Gastrocnemius medialis (tissue), 4 donors: ENCODE measurements at regions not wholly inside any gene's neighbourhood (a gene's known extent, or its start where the extent isn't known, plus 50 kb on each side); places are given as distances from the start of the nearest gene placed in this dataset.

ENCODE experiments used
- ATAC-seq, 2 donors: fragments of 150-250 bp; one replicate each; pipeline ENCODE4 v1.9.1; 2016
- DNase-seq, 2 donors: peaks; one replicate each; pipeline ENCODE4 v3.0.0-alpha.2; 2019
- H3K27ac ChIP-seq, 4 donors: fragments of 200-600 bp; sonication (generic); 1 replicate in 1 of 4; 2 replicates in 3 of 4; pipeline ENCODE4 v1.5.1; 2016 to 2018; ENCODE audit warnings: mild to moderate bottlenecking in 2 of 4, moderate library complexity in 1 of 4
- H3K27me3 ChIP-seq, 3 donors: fragments of 200-600 bp; sonication (generic) in 2 of 3; 1 replicate in 1 of 3; 2 replicates in 2 of 3; pipeline versions ENCODE4 v1.5.1 to v1.6.0; 2016 to 2019; ENCODE audit warnings: mild to moderate bottlenecking in 1 of 3, moderate library complexity in 1 of 3
- H3K36me3 ChIP-seq, 2 donors: fragments of 200-600 bp; sonication (generic) in 1 of 2; one replicate each; pipeline ENCODE4 v1.5.1; 2017 to 2018
- H3K4me1 ChIP-seq, 2 donors: fragments of 200-600 bp; sonication (generic) in 1 of 2; one replicate each; pipeline ENCODE4 v1.5.1; 2016 to 2017; ENCODE audit warnings: mild to moderate bottlenecking in 2 of 2
- H3K4me3 ChIP-seq, 4 donors: fragments of 200-600 bp; sonication (generic) in 3 of 4; 1 replicate in 1 of 4; 2 replicates in 3 of 4; pipeline ENCODE4 v1.5.1; 2016 to 2019; ENCODE audit warnings: mild to moderate bottlenecking in 2 of 4
- H3K9me3 ChIP-seq, 3 donors: fragments of 200-600 bp; sonication (generic) in 2 of 3; 1 replicate in 1 of 3; 2 replicates in 2 of 3; pipeline ENCODE4 v1.5.1; 2016 to 2019
- POLR2A ChIP-seq, 2 donors: fragments of 450-650 bp; IDR thresholded peaks; one replicate each; pipeline ENCODE4 v1.6.1; 2017; ENCODE audit warnings: antibody characterized with exemption in 2 of 2, mild to moderate bottlenecking in 2 of 2, moderate library complexity in 2 of 2
- in situ Hi-C, 4 donors: fragments of 200-750 bp; cut with MboI; loops; one replicate each; pipeline versions ENCODE4 v1.15.0 to v1.8.0; 2017; ENCODE audit warnings: low sequenced_read_pairs in 4 of 4
- intact Hi-C: fragments of 100-400 bp; cut with DNase I; formaldehyde crosslinking; loops from one replicate; pipeline ENCODE4 v1.15.1; 2023; ENCODE audit warnings: low total_unique reads
- TF ChIP-seq, protein P1 (sequence below), 5 experiments: fragments of 450-650 bp in 3 of 5; fragments of 200-600 bp in 2 of 5; sonication (generic) in 2 of 5; IDR thresholded peaks in 4 of 5; conservative IDR thresholded peaks in 1 of 5; 1 replicate in 4 of 5; 2 replicates in 1 of 5; pipeline ENCODE4 v1.5.1; 2016 to 2019; ENCODE audit warnings: antibody characterized with exemption in 5 of 5, mild to moderate bottlenecking in 3 of 5, moderate library complexity in 3 of 5

GRCh38 chr7:12161146-12161545 is 49.9 kb upstream of the TMEM106B start:
- TF ChIP-seq, protein P1, sequence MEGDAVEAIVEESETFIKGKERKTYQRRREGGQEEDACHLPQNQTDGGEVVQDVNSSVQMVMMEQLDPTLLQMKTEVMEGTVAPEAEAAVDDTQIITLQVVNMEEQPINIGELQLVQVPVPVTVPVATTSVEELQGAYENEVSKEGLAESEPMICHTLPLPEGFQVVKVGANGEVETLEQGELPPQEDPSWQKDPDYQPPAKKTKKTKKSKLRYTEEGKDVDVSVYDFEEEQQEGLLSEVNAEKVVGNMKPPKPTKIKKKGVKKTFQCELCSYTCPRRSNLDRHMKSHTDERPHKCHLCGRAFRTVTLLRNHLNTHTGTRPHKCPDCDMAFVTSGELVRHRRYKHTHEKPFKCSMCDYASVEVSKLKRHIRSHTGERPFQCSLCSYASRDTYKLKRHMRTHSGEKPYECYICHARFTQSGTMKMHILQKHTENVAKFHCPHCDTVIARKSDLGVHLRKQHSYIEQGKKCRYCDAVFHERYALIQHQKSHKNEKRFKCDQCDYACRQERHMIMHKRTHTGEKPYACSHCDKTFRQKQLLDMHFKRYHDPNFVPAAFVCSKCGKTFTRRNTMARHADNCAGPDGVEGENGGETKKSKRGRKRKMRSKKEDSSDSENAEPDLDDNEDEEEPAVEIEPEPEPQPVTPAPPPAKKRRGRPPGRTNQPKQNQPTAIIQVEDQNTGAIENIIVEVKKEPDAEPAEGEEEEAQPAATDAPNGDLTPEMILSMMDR (IDR thresholded peaks at IDR 0.05 in 4 of 5, conservative IDR thresholded peaks at IDR 0.05 in 1 of 5): no peak
- TF ChIP-seq POLR2A (IDR thresholded peaks at IDR 0.05): no peak
- intact Hi-C loops (no loop called here), in situ Hi-C loops (no loop called here)
- DNase-seq (no peak), ATAC-seq (no peak)
- Histone ChIP-seq H3K27ac (no peak overlapping the region), H3K4me1 (no peaks in the 10 kb centered on the region), H3K27me3 (no peaks in the 10 kb centered on the region), H3K4me3 (no peak overlapping the region), H3K36me3 (no peaks in the 10 kb centered on the region), H3K9me3 (no peaks in the 10 kb centered on the region)
